ENCODE measurements at regions not wholly inside any gene's neighbourhood (a gene's known extent, or its start where the extent isn't known, plus 50 kb on each side); places are given as distances from the start of the nearest gene placed in this dataset.

GRCh38 chr20:5688431-5688972 lies 61.7 kb upstream of the SHLD1 start:
- TF ChIP-seq CTCF (IDR thresholded peaks at IDR 0.05) (no peak), POLR2A (IDR thresholded peaks at IDR 0.05) (no peak)
